PC-3 (cell line): ENCODE measurements at regions not wholly inside any gene's neighbourhood (a gene's known extent, or its start where the extent isn't known, plus 50 kb on each side); places are given as distances from the start of the nearest gene placed in this dataset.

Experiments used
- ATAC-seq: fragments of 200-7000 bp; cut with Tn5 transposase; 2 replicates; pipeline ENCODE4 v1.9.1; 2020; ENCODE audit warnings: mild to moderate bottlenecking, moderate library complexity
- BruUV-seq: library from RNA; stranded (reverse); fragments of 400-500 nt; replicated peaks from 2 replicates; lab custom pipeline; 2021; lab: Mats Ljungman, UMichigan
- CTCF ChIA-PET: fragments of 300-600 bp; sonication (Branson Sonifier 250); formaldehyde crosslinking; loops from one replicate; lab custom pipeline; 2022; ENCODE audit warnings: antibody characterized with exemption; lab: Charles Lee
- POLR2A ChIA-PET: fragments of 300-600 bp; sonication (Branson Sonifier 250); formaldehyde crosslinking; loops from one replicate; lab custom pipeline; 2022; ENCODE audit warnings: antibody characterized with exemption; ENCODE audit not compliant: unreplicated experiment; lab: Charles Lee
- DNase-seq: peaks from one replicate; pipeline ENCODE4 v3.0.0-alpha.2; 2015
- H2AFZ ChIP-seq: fragments of 300-600 bp; sonication (generic); 2 replicates; pipeline ENCODE4 v1.6.0; 2016; ENCODE audit warnings: antibody characterized with exemption, low read length
- H3F3A ChIP-seq: fragments of 300-600 bp; sonication (generic); one replicate; pipeline ENCODE4 v1.6.0; 2017; ENCODE audit warnings: antibody characterized with exemption, low read length, control low read depth, mild to moderate bottlenecking; ENCODE audit not compliant: unreplicated experiment
- H3K27ac ChIP-seq: fragments of 300-600 bp; sonication (generic); 2 replicates; pipeline ENCODE4 v1.5.1; 2016; ENCODE audit warnings: mild to moderate bottlenecking, low read length
- H3K27me3 ChIP-seq: fragments of 300-600 bp; sonication (generic); 2 replicates; pipeline ENCODE4 v1.6.1; 2016; ENCODE audit warnings: low read length, mixed read lengths
- H3K36me3 ChIP-seq: fragments of 300-600 bp; sonication (generic); 2 replicates; pipeline ENCODE4 v1.6.1; 2016; ENCODE audit warnings: low read depth, mixed run types, low read length, mixed read lengths
- H3K4me1 ChIP-seq: fragments of 300-600 bp; sonication (generic); 2 replicates; pipeline ENCODE4 v1.5.1; 2016; ENCODE audit warnings: low read length; ENCODE audit not compliant: insufficient read depth
- H3K4me2 ChIP-seq: fragments of 300-600 bp; sonication (generic); 2 replicates; pipeline ENCODE4 v1.6.0; 2016; ENCODE audit warnings: low read length
- H3K4me3 ChIP-seq: fragments of 300-600 bp; sonication (generic); 2 replicates; pipeline ENCODE4 v1.5.1; 2016; ENCODE audit warnings: mild to moderate bottlenecking, low read length, mixed read lengths
- H3K79me2 ChIP-seq: fragments of 300-600 bp; sonication (generic); 2 replicates; pipeline ENCODE4 v1.6.1; 2017; ENCODE audit warnings: low read length, mixed read lengths
- H3K9ac ChIP-seq: fragments of 300-600 bp; sonication (generic); 2 replicates; pipeline ENCODE4 v1.6.0; 2016; ENCODE audit warnings: mild to moderate bottlenecking, low read length
- H3K9me2 ChIP-seq: fragments of 300-600 bp; sonication (generic); replicated peaks from 2 replicates; pipeline ENCODE4 v1.6.1; 2016; ENCODE audit warnings: mixed run types, low read length, mixed read lengths
- H3K9me3 ChIP-seq: fragments of 300-600 bp; sonication (generic); 2 replicates; pipeline ENCODE4 v1.6.1; 2016; ENCODE audit warnings: low read length, mixed read lengths
- H4K20me1 ChIP-seq: fragments of 300-600 bp; sonication (generic); 2 replicates; pipeline ENCODE4 v1.6.1; 2016; ENCODE audit warnings: low read length, mixed read lengths
- EZH2 ChIP-seq: fragments of 300-600 bp; sonication (generic); IDR thresholded peaks from one replicate; pipeline ENCODE4 v1.6.1; 2017; ENCODE audit warnings: antibody characterized with exemption, mild to moderate bottlenecking, low read length; ENCODE audit not compliant: unreplicated experiment
- EZH2phosphoT487 ChIP-seq: fragments of 300-600 bp; sonication (generic); IDR thresholded peaks from 2 replicates; pipeline ENCODE4 v1.6.1; 2018; ENCODE audit warnings: mild to moderate bottlenecking, antibody characterized with exemption, low read length, borderline replicate concordance
- intact Hi-C: fragments of 100-400 bp; cut with micrococcal nuclease; formaldehyde crosslinking; loops from 2 replicates; pipeline ENCODE4 v1.9.0; 2023
- TF ChIP-seq, protein P1 (sequence below): fragments of 300-600 bp; sonication (generic); conservative IDR thresholded peaks from 2 replicates; pipeline ENCODE4 v1.5.1; 2017; ENCODE audit warnings: antibody characterized with exemption, low read depth, mild to moderate bottlenecking, low read length

DNA sequence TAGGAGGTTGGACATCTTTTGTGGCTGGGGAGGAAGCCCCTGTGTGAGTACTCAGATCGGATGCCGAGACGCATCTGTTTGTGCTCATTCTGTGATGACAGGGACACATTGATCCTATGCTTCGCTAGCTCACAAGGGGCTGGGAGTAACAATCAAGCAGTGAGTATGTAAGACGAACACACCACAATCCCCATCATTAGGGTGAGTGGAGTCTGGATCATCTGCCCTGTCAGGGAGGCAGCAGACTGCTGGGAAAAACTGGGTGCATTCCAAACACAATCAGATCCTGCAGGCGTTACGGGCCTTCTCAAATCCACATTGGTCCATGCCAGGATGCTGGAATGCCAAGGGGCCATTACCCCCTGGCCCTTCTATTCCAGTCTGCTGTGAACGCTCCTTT, 64.1 kb upstream of the TSHZ3 start:
- Histone ChIP-seq H3K9ac (no peak overlapping the region), H3F3A (no peaks in the 10 kb centered on the region), H3K9me2 (no peaks in the 10 kb centered on the region), H3K4me1 (no peaks in the 10 kb centered on the region), H3K27ac (no peak overlapping the region), H2AFZ (no peak overlapping the region), H3K27me3 (no peaks in the 10 kb centered on the region), H3K9me3 (no peaks in the 10 kb centered on the region), H3K4me2 (no peak overlapping the region), H4K20me1 (no peaks in the 10 kb centered on the region), H3K4me3 (no peak overlapping the region), H3K79me2 (no peaks in the 10 kb centered on the region), H3K36me3 (no peaks in the 10 kb centered on the region)
- DNase-seq (no peak), ATAC-seq (no peak)
- BruUV-seq = no TSS peak
- ChIA-PET CTCF (no interaction called here), POLR2A (no interaction called here)
- TF ChIP-seq, protein P1, sequence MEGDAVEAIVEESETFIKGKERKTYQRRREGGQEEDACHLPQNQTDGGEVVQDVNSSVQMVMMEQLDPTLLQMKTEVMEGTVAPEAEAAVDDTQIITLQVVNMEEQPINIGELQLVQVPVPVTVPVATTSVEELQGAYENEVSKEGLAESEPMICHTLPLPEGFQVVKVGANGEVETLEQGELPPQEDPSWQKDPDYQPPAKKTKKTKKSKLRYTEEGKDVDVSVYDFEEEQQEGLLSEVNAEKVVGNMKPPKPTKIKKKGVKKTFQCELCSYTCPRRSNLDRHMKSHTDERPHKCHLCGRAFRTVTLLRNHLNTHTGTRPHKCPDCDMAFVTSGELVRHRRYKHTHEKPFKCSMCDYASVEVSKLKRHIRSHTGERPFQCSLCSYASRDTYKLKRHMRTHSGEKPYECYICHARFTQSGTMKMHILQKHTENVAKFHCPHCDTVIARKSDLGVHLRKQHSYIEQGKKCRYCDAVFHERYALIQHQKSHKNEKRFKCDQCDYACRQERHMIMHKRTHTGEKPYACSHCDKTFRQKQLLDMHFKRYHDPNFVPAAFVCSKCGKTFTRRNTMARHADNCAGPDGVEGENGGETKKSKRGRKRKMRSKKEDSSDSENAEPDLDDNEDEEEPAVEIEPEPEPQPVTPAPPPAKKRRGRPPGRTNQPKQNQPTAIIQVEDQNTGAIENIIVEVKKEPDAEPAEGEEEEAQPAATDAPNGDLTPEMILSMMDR = no peak
- intact Hi-C loops = no loop called here

DNA sequence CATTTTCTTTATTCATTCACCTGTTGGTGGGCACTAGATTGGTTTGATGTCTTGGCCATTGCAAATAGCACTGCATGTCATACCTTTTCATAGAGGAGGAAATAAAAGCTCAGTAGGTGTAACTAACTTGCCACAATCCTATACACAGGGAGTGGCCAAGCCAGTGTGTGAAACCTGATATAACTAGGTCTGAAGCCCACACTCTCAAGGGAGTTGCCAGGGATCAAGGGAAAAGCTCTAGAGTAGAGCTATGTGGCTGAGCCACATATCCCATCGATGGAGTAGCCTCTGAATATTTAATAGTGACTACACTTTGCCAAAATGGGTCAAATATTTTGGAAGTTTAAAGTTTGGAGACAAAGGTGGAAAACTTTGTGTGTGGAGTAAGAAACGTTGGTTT, 66.1 kb upstream of the TSHZ3 start:
- Histone ChIP-seq H3K27ac (no peak overlapping the region), H2AFZ (no peak overlapping the region), H3K9me2 (no peaks in the 10 kb centered on the region), H3K79me2 (no peaks in the 10 kb centered on the region), H4K20me1 (no peaks in the 10 kb centered on the region), H3K4me2 (no peak overlapping the region), H3F3A (no peaks in the 10 kb centered on the region), H3K4me1 (no peaks in the 10 kb centered on the region), H3K27me3 (no peaks in the 10 kb centered on the region), H3K9me3 (no peaks in the 10 kb centered on the region), H3K36me3 (no peaks in the 10 kb centered on the region), H3K4me3 (no peak overlapping the region), H3K9ac (no peak overlapping the region)
- DNase-seq (no peak), ATAC-seq (no peak)
- BruUV-seq = no TSS peak
- TF ChIP-seq EZH2phosphoT487 (no peak), EZH2 (no peak)
- TF ChIP-seq, protein P1 = no peak
- CTCF ChIA-PET = no interaction called here
- POLR2A ChIA-PET = no interaction called here
- intact Hi-C loops = no loop called here

DNA sequence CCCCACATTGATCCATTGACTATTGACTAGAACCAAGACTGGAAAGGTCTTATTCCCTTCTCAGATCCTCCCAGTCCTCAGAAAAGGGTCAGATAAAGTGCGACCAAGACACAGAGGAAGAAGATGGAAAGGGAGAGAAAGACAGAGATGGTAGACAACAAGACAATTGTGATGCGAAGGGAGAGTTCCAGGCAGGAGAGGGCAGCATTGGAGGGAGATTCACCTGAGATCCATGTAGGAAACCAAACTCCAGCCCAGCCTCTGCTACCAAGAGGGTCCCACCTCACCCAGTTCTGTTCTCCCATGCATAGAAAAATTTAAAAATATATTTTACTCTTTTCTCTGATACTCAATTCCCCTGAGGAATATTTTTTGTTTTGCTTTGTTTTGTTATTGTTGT, 67.3 kb upstream of the TSHZ3 start:
- H3K27me3 ChIP-seq = no peaks in the 10 kb centered on the region
- CTCF ChIA-PET = no interaction called here
- intact Hi-C loops = no loop called here
- POLR2A ChIA-PET = no interaction called here
- no peak overlapping the region for H3K27ac ChIP-seq
- DNase-seq = no peak
- no peaks in the 10 kb centered on the region for H3K79me2 ChIP-seq
- no peak for ATAC-seq
- no peak overlapping the region for H2AFZ ChIP-seq
- BruUV-seq = no TSS peak
- no peaks in the 10 kb centered on the region for H3K9me3 ChIP-seq
- no peaks in the 10 kb centered on the region for H3K9me2 ChIP-seq
- TF ChIP-seq EZH2 (no peak), EZH2phosphoT487 (no peak)
- TF ChIP-seq, protein P1 = no peak
- no peaks in the 10 kb centered on the region for H4K20me1 ChIP-seq
- H3K4me3 ChIP-seq = no peak overlapping the region
- H3K4me2 ChIP-seq = no peak overlapping the region
- H3K9ac ChIP-seq = no peak overlapping the region
- no peaks in the 10 kb centered on the region for H3F3A ChIP-seq
- no peaks in the 10 kb centered on the region for H3K4me1 ChIP-seq
- H3K36me3 ChIP-seq = no peaks in the 10 kb centered on the region
